H1 (cell line): ENCODE measurements at regions not wholly inside any gene's neighbourhood (a gene's known extent, or its start where the extent isn't known, plus 50 kb on each side); places are given as distances from the start of the nearest gene placed in this dataset.

Experiments used
- CTCF ChIP-seq, 3 experiments: IDR thresholded peaks; 1 replicate in 2 of 3; 2 replicates in 1 of 3; pipeline versions ENCODE4 v1.5.1 to v1.6.1; 2011; ENCODE audit warnings: low read length in 3 of 3, mild to moderate bottlenecking in 3 of 3, inconsistent platforms in 2 of 3, low read depth in 1 of 3, moderate library complexity in 1 of 3; ENCODE audit not compliant: insufficient read depth in 1 of 3; ENCODE audit errors: control extremely low read depth in 1 of 3
- EGR1 ChIP-seq: IDR thresholded peaks from 2 replicates; pipeline ENCODE4 v1.6.1; 2011; ENCODE audit warnings: low read depth, low read length, borderline replicate concordance
- EZH2 ChIP-seq: fragments of 200-600 bp; sonication (generic); IDR thresholded peaks from 2 replicates; pipeline ENCODE4 v1.7.1; 2012; ENCODE audit warnings: low read depth, mild to moderate bottlenecking, moderate library complexity, low read length, inconsistent platforms; ENCODE audit not compliant: severe bottlenecking
- KDM1A ChIP-seq: fragments of 200-600, 300-600 bp; sonication (generic); IDR thresholded peaks from 2 replicates; pipeline ENCODE4 v1.7.1; 2016; ENCODE audit warnings: mild to moderate bottlenecking, low read length, borderline replicate concordance
- NRF1 ChIP-seq: IDR thresholded peaks from 2 replicates; pipeline ENCODE4 v1.6.1; 2011; ENCODE audit warnings: mild to moderate bottlenecking, low read depth, low read length, improper control_type of control experiment
- POLR2A ChIP-seq, 2 experiments: IDR thresholded peaks; 1 replicate in 1 of 2; 2 replicates in 1 of 2; pipeline ENCODE4 v1.6.1; 2011; ENCODE audit warnings: low read depth in 2 of 2, low read length in 2 of 2, mild to moderate bottlenecking in 2 of 2; ENCODE audit errors: control extremely low read depth in 1 of 2
- TBP ChIP-seq: IDR thresholded peaks from 2 replicates; pipeline ENCODE4 v1.6.1; 2011; ENCODE audit warnings: low read depth, low read length, improper control_type of control experiment
- YY1 ChIP-seq: IDR thresholded peaks from 2 replicates; pipeline ENCODE4 v1.6.1; 2011; ENCODE audit warnings: low read depth, mild to moderate bottlenecking, low read length

GRCh38 chr6:22943327-22943726 is 374.0 kb downstream of the HDGFL1 start:
- TF ChIP-seq CTCF (IDR thresholded peaks at IDR 0.05; ENCODE audit: control extremely low read depth in 1 of 3, insufficient read depth in 1 of 3, low read depth in 1 of 3, low read length in 3 of 3) (no peak), EGR1 (no peak), NRF1 (no peak), EZH2 (no peak), TBP (no peak), KDM1A (no peak), POLR2A (IDR thresholded peaks at IDR 0.05; ENCODE audit: control extremely low read depth in 1 of 2, low read depth in 2 of 2, low read length in 2 of 2) (no peak), YY1 (no peak)
